OCI-LY1 (cell line): ENCODE measurements at regions not wholly inside any gene's neighbourhood (a gene's known extent, or its start where the extent isn't known, plus 50 kb on each side); places are given as distances from the start of the nearest gene placed in this dataset.

Experiments used
- H2AFZ ChIP-seq: fragments of 200-600 bp; sonication (generic), shearing (Covaris generic); 2 replicates; pipeline ENCODE4 v1.6.0; 2014; ENCODE audit warnings: antibody characterized with exemption, mild to moderate bottlenecking, low read length
- H3F3A ChIP-seq: fragments of 200-600 bp; sonication (generic), shearing (Covaris generic); 2 replicates; pipeline ENCODE4 v1.6.0; 2014; ENCODE audit warnings: mild to moderate bottlenecking, antibody characterized with exemption, low read length, moderate library complexity; ENCODE audit not compliant: insufficient read depth
- H3K27ac ChIP-seq: fragments of 200-600 bp; sonication (generic); 2 replicates; pipeline ENCODE4 v1.5.1; 2014; ENCODE audit warnings: low read length, mixed run types, mild to moderate bottlenecking, low read depth; ENCODE audit not compliant: poor library complexity, severe bottlenecking
- H3K27me3 ChIP-seq: fragments of 200-600 bp; sonication (generic); 2 replicates; pipeline ENCODE4 v1.6.0; 2014; ENCODE audit warnings: antibody characterized with exemption, mild to moderate bottlenecking, low read length, moderate library complexity; ENCODE audit not compliant: insufficient read depth
- H3K36me3 ChIP-seq: fragments of 200-600 bp; sonication (generic); 2 replicates; pipeline ENCODE4 v1.6.1; 2014; ENCODE audit warnings: mild to moderate bottlenecking, antibody characterized with exemption, low read length, moderate library complexity, mixed read lengths; ENCODE audit not compliant: insufficient read depth
- H3K4me1 ChIP-seq: fragments of 200-600 bp; sonication (generic); 2 replicates; pipeline ENCODE4 v1.5.1; 2014; ENCODE audit warnings: mild to moderate bottlenecking, low read length, moderate library complexity; ENCODE audit not compliant: insufficient read depth, severe bottlenecking
- H3K4me2 ChIP-seq: fragments of 200-600 bp; sonication (generic), shearing (Covaris generic); 2 replicates; pipeline ENCODE4 v1.6.1; 2014; ENCODE audit warnings: low read length
- H3K4me3 ChIP-seq: fragments of 200-600 bp; sonication (generic); 2 replicates; pipeline ENCODE4 v1.5.1; 2014; ENCODE audit warnings: low read length, low read depth, mild to moderate bottlenecking, mixed read lengths; ENCODE audit not compliant: poor library complexity, severe bottlenecking
- H3K79me2 ChIP-seq: fragments of 200-600 bp; shearing (Covaris generic); 2 replicates; pipeline ENCODE4 v1.6.1; 2016; ENCODE audit warnings: mixed run types, low read length, mixed read lengths; ENCODE audit not compliant: insufficient read depth
- H3K9ac ChIP-seq: fragments of 200-600 bp; sonication (generic), shearing (Covaris generic); 2 replicates; pipeline ENCODE4 v1.6.1; 2014; ENCODE audit warnings: mild to moderate bottlenecking, low read length, mixed read lengths
- H3K9me2 ChIP-seq: fragments of 200-600 bp; sonication (generic), shearing (Covaris generic); 2 replicates; pipeline ENCODE4 v1.6.1; 2014; ENCODE audit warnings: low read depth, mild to moderate bottlenecking, low read length, mixed read lengths
- H3K9me3 ChIP-seq: fragments of 200-600 bp; shearing (Covaris generic); 2 replicates; pipeline ENCODE4 v1.6.1; 2014; ENCODE audit warnings: low read length, mixed read lengths
- H4K20me1 ChIP-seq: fragments of 200-600 bp; sonication (generic), shearing (Covaris generic); 2 replicates; pipeline ENCODE4 v1.6.0; 2016; ENCODE audit warnings: mild to moderate bottlenecking, low read length; ENCODE audit not compliant: insufficient read depth
- EZH2 ChIP-seq: fragments of 200-600 bp; sonication (generic), shearing (Covaris generic); IDR thresholded peaks from 2 replicates; pipeline ENCODE4 v1.8.0; 2017; ENCODE audit warnings: borderline replicate concordance, mixed run types, mild to moderate bottlenecking, antibody characterized with exemption, low read length, moderate library complexity, mixed read lengths
- TF ChIP-seq, protein P1 (sequence below): fragments of 200-600 bp; sonication (generic), shearing (Covaris generic); IDR thresholded peaks from 2 replicates; pipeline ENCODE4 v1.5.1; 2017; ENCODE audit warnings: mild to moderate bottlenecking, antibody characterized with exemption, low read length, moderate library complexity, mixed read lengths

GRCh38 chr2:53362934-53363333, 404.7 kb upstream of the CHAC2 start:
- Histone ChIP-seq H3K27ac (no peak overlapping the region), H3K9me2 (no peaks in the 10 kb centered on the region), H3K36me3 (no peaks in the 10 kb centered on the region), H3K79me2 (no peaks in the 10 kb centered on the region), H3K4me2 (no peak overlapping the region), H3K9me3 (0 out of 2 replicates have a peak, but pooled peaks cover 2% of the 10 kb centered on the region), H3K9ac (no peak overlapping the region), H2AFZ (no peak overlapping the region), H3F3A (no peaks in the 10 kb centered on the region; the same call in 1 of the 2 replicates), H4K20me1 (no peaks in the 10 kb centered on the region), H3K4me1 (no peaks in the 10 kb centered on the region), H3K4me3 (no peak overlapping the region), H3K27me3 (no peaks in the 10 kb centered on the region)
- TF ChIP-seq, protein P1, sequence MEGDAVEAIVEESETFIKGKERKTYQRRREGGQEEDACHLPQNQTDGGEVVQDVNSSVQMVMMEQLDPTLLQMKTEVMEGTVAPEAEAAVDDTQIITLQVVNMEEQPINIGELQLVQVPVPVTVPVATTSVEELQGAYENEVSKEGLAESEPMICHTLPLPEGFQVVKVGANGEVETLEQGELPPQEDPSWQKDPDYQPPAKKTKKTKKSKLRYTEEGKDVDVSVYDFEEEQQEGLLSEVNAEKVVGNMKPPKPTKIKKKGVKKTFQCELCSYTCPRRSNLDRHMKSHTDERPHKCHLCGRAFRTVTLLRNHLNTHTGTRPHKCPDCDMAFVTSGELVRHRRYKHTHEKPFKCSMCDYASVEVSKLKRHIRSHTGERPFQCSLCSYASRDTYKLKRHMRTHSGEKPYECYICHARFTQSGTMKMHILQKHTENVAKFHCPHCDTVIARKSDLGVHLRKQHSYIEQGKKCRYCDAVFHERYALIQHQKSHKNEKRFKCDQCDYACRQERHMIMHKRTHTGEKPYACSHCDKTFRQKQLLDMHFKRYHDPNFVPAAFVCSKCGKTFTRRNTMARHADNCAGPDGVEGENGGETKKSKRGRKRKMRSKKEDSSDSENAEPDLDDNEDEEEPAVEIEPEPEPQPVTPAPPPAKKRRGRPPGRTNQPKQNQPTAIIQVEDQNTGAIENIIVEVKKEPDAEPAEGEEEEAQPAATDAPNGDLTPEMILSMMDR, result no peak
- no peak for TF ChIP-seq EZH2

GRCh38 chr2:53356291-53356905, 411.2 kb upstream of the CHAC2 start:
- Histone ChIP-seq H3K4me3 (no peak overlapping the region), H3K79me2 (no peaks in the 10 kb centered on the region), H3K27ac (no peak overlapping the region), H3K9me3 (no peaks in the 10 kb centered on the region), H3K4me1 (no peaks in the 10 kb centered on the region), H3K36me3 (no peaks in the 10 kb centered on the region), H3K4me2 (no peak overlapping the region), H2AFZ (no peak overlapping the region), H3K9me2 (no peaks in the 10 kb centered on the region), H3K9ac (no peak overlapping the region), H3F3A (no peaks in the 10 kb centered on the region; the same call in 1 of the 2 replicates), H3K27me3 (no peaks in the 10 kb centered on the region), H4K20me1 (no peaks in the 10 kb centered on the region)
- TF ChIP-seq EZH2, result no peak
- TF ChIP-seq, protein P1, result no peak

GRCh38 chr2:53353135-53354114, 414.2 kb upstream of the CHAC2 start:
- no peak overlapping the region for H3K4me3 ChIP-seq

More at GRCh38 chr2:53353135-53354114, 414.2 kb upstream of the CHAC2 start:
- H3K4me2 ChIP-seq, result no peak overlapping the region
- H3K9ac ChIP-seq, result no peak overlapping the region
- H3K9me2 ChIP-seq, result no peaks in the 10 kb centered on the region
- H3K79me2 ChIP-seq, result no peaks in the 10 kb centered on the region
- no peaks in the 10 kb centered on the region for H3K9me3 ChIP-seq
- no peaks in the 10 kb centered on the region for H3K36me3 ChIP-seq
- H3F3A ChIP-seq, result no peaks in the 10 kb centered on the region
- H4K20me1 ChIP-seq, result no peaks in the 10 kb centered on the region
- H2AFZ ChIP-seq, result no peak overlapping the region
- H3K27ac ChIP-seq, result no peak overlapping the region
- no peaks in the 10 kb centered on the region for H3K27me3 ChIP-seq
- TF ChIP-seq, protein P1, result no peak
- TF ChIP-seq EZH2, result no peak
- H3K4me1 ChIP-seq, result no peaks in the 10 kb centered on the region
